ENCODE measurements at regions not wholly inside any gene's neighbourhood (a gene's known extent, or its start where the extent isn't known, plus 50 kb on each side); places are given as distances from the start of the nearest gene placed in this dataset.

- no peaks in the 10 kb centered on the region for H4K20me1 ChIP-seq (ENCODE audit: control insufficient read depth, insufficient read depth, insufficient read length)
- H4K8ac ChIP-seq (replicated peaks; ENCODE audit: insufficient read length, low read depth, low read length), result no peak overlapping the region
- no peaks in the 10 kb centered on the region for H3K79me2 ChIP-seq (ENCODE audit: insufficient read depth, low read length)
- H3K27me3 ChIP-seq (ENCODE audit: insufficient read depth, low read length), result no peaks in the 10 kb centered on the region
- no peak overlapping the region for H3K14ac ChIP-seq (ENCODE audit: insufficient read depth, low read length)
- TF ChIP-seq, protein P1, sequence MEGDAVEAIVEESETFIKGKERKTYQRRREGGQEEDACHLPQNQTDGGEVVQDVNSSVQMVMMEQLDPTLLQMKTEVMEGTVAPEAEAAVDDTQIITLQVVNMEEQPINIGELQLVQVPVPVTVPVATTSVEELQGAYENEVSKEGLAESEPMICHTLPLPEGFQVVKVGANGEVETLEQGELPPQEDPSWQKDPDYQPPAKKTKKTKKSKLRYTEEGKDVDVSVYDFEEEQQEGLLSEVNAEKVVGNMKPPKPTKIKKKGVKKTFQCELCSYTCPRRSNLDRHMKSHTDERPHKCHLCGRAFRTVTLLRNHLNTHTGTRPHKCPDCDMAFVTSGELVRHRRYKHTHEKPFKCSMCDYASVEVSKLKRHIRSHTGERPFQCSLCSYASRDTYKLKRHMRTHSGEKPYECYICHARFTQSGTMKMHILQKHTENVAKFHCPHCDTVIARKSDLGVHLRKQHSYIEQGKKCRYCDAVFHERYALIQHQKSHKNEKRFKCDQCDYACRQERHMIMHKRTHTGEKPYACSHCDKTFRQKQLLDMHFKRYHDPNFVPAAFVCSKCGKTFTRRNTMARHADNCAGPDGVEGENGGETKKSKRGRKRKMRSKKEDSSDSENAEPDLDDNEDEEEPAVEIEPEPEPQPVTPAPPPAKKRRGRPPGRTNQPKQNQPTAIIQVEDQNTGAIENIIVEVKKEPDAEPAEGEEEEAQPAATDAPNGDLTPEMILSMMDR (conservative IDR thresholded peaks at IDR 0.05), result no peak
- no peak overlapping the region for H2BK12ac ChIP-seq (ENCODE audit: insufficient read length, low read depth, low read length)
- H2BK20ac ChIP-seq (ENCODE audit: low read depth, low read length, poor library complexity, severe bottlenecking), result no peak overlapping the region
- H3K27me3 Mint-ChIP-seq (ENCODE audit: low read depth), result peaks cover 1% of the 10 kb centered on the region
- no peak overlapping the region for H3K23ac ChIP-seq (ENCODE audit: insufficient read length, low read depth, low read length)
- H4K5ac ChIP-seq (ENCODE audit: insufficient read length, low read depth, low read length), result no peak overlapping the region
- 0 out of 7 replicates have a peak overlapping the region, but pooled peaks of 1 of the 3 experiments have one; percentile 60 for H3K27ac Mint-ChIP-seq
- H3K4me1 ChIP-seq (ENCODE audit: insufficient read depth, low read length), result no peaks in the 10 kb centered on the region
- H3K4ac ChIP-seq (ENCODE audit: low read depth, low read length), result no peak overlapping the region
- no peaks in the 10 kb centered on the region for H3K23me2 ChIP-seq (ENCODE audit: insufficient read length, low read depth, low read length, poor library complexity, severe bottlenecking)
- 0 out of 4 replicates have a peak, but pooled peaks cover 0 to 3% of the 10 kb centered on the region in 2 experiments for H3K4me1 Mint-ChIP-seq
- H3K56ac ChIP-seq (ENCODE audit: insufficient read length, low read depth, low read length), result no peak overlapping the region
- no peak for DNase-seq
- no peak overlapping the region for H2BK120ac ChIP-seq (ENCODE audit: low read depth, low read length, poor library complexity, severe bottlenecking)
- no peak overlapping the region for H3K18ac ChIP-seq (ENCODE audit: insufficient read length, low read depth, low read length)
- H3K27ac ChIP-seq (ENCODE audit: insufficient read length, low read depth, low read length), result no peak overlapping the region
- no peak overlapping the region for H2BK5ac ChIP-seq (ENCODE audit: insufficient read length, low read length)
- H3K36me3 Mint-ChIP-seq (ENCODE audit: insufficient read depth in 1 of 3, low read depth in 3 of 3), result no peaks in the 10 kb centered on the region
- no peak overlapping the region for H3K9ac ChIP-seq (ENCODE audit: extremely low read depth, insufficient read length, low read length)
- no peak overlapping the region for H3T11ph ChIP-seq (ENCODE audit: low read length)
- H2BK15ac ChIP-seq (ENCODE audit: low read depth, low read length), result no peak overlapping the region
- H3K9me3 ChIP-seq (ENCODE audit: control insufficient read depth, low read depth, low read length), result no peaks in the 10 kb centered on the region
- H2AK5ac ChIP-seq (ENCODE audit: insufficient read length, low read length), result no peak overlapping the region
- no peak overlapping the region for H4K91ac ChIP-seq (ENCODE audit: insufficient read length, low read depth, low read length)
- no peaks in the 10 kb centered on the region for H3K9me3 Mint-ChIP-seq
- H3K79me1 ChIP-seq (ENCODE audit: insufficient read depth, low read depth, low read length, poor library complexity, severe bottlenecking), result no peaks in the 10 kb centered on the region
- no peak overlapping the region for H2AFZ ChIP-seq (ENCODE audit: low read length)
- no CpG with 5 or more reads among the region's 11 CpGs for WGBS (ENCODE audit: extremely low coverage, insufficient read length, low lambda C conversion rate)
- H3K4me3 Mint-ChIP-seq, result no peak overlapping the region
- H3K4me2 ChIP-seq (ENCODE audit: insufficient read depth, insufficient read length, low read length), result no peak overlapping the region
Measured at GRCh38 chr15:79769933-79770759, 126.7 kb downstream of the MTHFS start.
